OCI-LY7 (cell line): ENCODE measurements at regions not wholly inside any gene's neighbourhood (a gene's known extent, or its start where the extent isn't known, plus 50 kb on each side); places are given as distances from the start of the nearest gene placed in this dataset.

Experiments used
- EZH2phosphoT487 ChIP-seq: fragments of 200-600 bp; sonication (generic); IDR thresholded peaks from 2 replicates; pipeline ENCODE4 v1.6.1; 2018; ENCODE audit warnings: low read depth, borderline replicate concordance, mild to moderate bottlenecking, mixed run types, antibody characterized with exemption, low read length, moderate library complexity, mixed read lengths
- TF ChIP-seq, protein P1 (sequence below): fragments of 200-600 bp; sonication (generic); conservative IDR thresholded peaks from 2 replicates; pipeline ENCODE4 v1.5.1; 2014; ENCODE audit warnings: mild to moderate bottlenecking, antibody characterized with exemption, low read length, moderate library complexity, mixed read lengths

GRCh38 chr10:129028451-129028850 is 438.6 kb upstream of the MGMT start:
- TF ChIP-seq, protein P1, sequence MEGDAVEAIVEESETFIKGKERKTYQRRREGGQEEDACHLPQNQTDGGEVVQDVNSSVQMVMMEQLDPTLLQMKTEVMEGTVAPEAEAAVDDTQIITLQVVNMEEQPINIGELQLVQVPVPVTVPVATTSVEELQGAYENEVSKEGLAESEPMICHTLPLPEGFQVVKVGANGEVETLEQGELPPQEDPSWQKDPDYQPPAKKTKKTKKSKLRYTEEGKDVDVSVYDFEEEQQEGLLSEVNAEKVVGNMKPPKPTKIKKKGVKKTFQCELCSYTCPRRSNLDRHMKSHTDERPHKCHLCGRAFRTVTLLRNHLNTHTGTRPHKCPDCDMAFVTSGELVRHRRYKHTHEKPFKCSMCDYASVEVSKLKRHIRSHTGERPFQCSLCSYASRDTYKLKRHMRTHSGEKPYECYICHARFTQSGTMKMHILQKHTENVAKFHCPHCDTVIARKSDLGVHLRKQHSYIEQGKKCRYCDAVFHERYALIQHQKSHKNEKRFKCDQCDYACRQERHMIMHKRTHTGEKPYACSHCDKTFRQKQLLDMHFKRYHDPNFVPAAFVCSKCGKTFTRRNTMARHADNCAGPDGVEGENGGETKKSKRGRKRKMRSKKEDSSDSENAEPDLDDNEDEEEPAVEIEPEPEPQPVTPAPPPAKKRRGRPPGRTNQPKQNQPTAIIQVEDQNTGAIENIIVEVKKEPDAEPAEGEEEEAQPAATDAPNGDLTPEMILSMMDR, result no peak
- no peak for TF ChIP-seq EZH2phosphoT487
